HPDE6-E6E7 (cell line): ENCODE measurements at regions not wholly inside any gene's neighbourhood (a gene's known extent, or its start where the extent isn't known, plus 50 kb on each side); places are given as distances from the start of the nearest gene placed in this dataset.

Source experiments
- DNase-seq: peaks from one replicate; pipeline ENCODE4 v3.0.0; 2011; ENCODE audit warnings: missing footprints; ENCODE audit errors: extremely low spot score

GRCh38 chr16:17803625-17804410, 333.1 kb upstream of the XYLT1 start:
- DNase-seq: no peak

- DNase-seq: no peak
Observed at GRCh38 chr16:17802571-17802970, 331.8 kb upstream of the XYLT1 start.

- DNase-seq: no peak
Observed at GRCh38 chr16:17801068-17801467, 330.3 kb upstream of the XYLT1 start.

- DNase-seq: no peak
Observed at GRCh38 chr16:17798716-17799115, 328.0 kb upstream of the XYLT1 start.

GRCh38 chr16:17793354-17793753, 322.6 kb upstream of the XYLT1 start:
- DNase-seq: no peak

- no peak for DNase-seq
Observed at GRCh38 chr16:17784073-17784472, 313.3 kb upstream of the XYLT1 start.

- no peak for DNase-seq
Observed at GRCh38 chr16:17780181-17780580, 309.4 kb upstream of the XYLT1 start.

GRCh38 chr16:17777408-17777863, 306.7 kb upstream of the XYLT1 start:
- no peak for DNase-seq

GRCh38 chr16:17776888-17777287, 306.1 kb upstream of the XYLT1 start:
- DNase-seq: no peak

- no peak for DNase-seq
Observed at GRCh38 chr16:17776465-17776864, 305.7 kb upstream of the XYLT1 start.

GRCh38 chr16:17775061-17775460, 304.3 kb upstream of the XYLT1 start:
- DNase-seq: no peak

GRCh38 chr16:17773698-17774101, 302.9 kb upstream of the XYLT1 start:
- DNase-seq: no peak

GRCh38 chr16:17770104-17770503, 299.3 kb upstream of the XYLT1 start:
- no peak for DNase-seq

- no peak for DNase-seq
Observed at GRCh38 chr16:17769065-17769464, 298.3 kb upstream of the XYLT1 start.

GRCh38 chr16:17768257-17768656, 297.5 kb upstream of the XYLT1 start:
- no peak for DNase-seq

GRCh38 chr16:17766012-17766411, 295.3 kb upstream of the XYLT1 start:
- no peak for DNase-seq

- no peak for DNase-seq
Observed at GRCh38 chr16:17759451-17760390, 289.0 kb upstream of the XYLT1 start.

GRCh38 chr16:17757808-17758207, 287.0 kb upstream of the XYLT1 start:
- no peak for DNase-seq

GRCh38 chr16:17755158-17755557, 284.4 kb upstream of the XYLT1 start:
- no peak for DNase-seq

- DNase-seq: no peak
Observed at GRCh38 chr16:17753434-17753833, 282.7 kb upstream of the XYLT1 start.

GRCh38 chr16:17749706-17750105, 278.9 kb upstream of the XYLT1 start:
- DNase-seq: no peak

GRCh38 chr16:17748044-17748719, 277.4 kb upstream of the XYLT1 start:
- no peak for DNase-seq
